ENCODE measurements at regions not wholly inside any gene's neighbourhood (a gene's known extent, or its start where the extent isn't known, plus 50 kb on each side); places are given as distances from the start of the nearest gene placed in this dataset.

DNA sequence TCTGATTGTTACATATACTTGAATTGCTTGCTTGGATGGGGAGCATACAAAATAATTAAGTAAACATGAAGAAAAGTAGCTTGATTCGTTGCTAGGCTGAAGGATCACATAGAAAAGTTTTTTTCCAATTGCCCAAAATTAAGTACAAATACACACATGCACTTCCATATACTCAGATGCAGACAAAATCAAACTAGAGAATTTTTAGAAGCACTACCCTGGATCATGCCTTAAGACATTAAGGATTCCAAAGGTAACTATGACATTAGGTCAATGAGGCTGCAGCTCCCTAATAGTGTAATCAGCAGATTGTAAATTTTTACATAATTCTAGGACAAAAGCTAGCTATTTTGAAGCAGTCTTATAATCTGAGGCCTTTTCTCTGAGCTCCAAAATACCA lies 216.9 kb upstream of the TMEM161B start:
- TF ChIP-seq, protein P1, sequence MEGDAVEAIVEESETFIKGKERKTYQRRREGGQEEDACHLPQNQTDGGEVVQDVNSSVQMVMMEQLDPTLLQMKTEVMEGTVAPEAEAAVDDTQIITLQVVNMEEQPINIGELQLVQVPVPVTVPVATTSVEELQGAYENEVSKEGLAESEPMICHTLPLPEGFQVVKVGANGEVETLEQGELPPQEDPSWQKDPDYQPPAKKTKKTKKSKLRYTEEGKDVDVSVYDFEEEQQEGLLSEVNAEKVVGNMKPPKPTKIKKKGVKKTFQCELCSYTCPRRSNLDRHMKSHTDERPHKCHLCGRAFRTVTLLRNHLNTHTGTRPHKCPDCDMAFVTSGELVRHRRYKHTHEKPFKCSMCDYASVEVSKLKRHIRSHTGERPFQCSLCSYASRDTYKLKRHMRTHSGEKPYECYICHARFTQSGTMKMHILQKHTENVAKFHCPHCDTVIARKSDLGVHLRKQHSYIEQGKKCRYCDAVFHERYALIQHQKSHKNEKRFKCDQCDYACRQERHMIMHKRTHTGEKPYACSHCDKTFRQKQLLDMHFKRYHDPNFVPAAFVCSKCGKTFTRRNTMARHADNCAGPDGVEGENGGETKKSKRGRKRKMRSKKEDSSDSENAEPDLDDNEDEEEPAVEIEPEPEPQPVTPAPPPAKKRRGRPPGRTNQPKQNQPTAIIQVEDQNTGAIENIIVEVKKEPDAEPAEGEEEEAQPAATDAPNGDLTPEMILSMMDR (IDR thresholded peaks at IDR 0.05 in 2 of 3, conservative IDR thresholded peaks at IDR 0.05 in 1 of 3; ENCODE audit: borderline replicate concordance in 1 of 3, insufficient read depth in 1 of 3, low read depth in 2 of 3, low read length in 2 of 3), result no peak
- TF ChIP-seq POLR2AphosphoS5 (IDR thresholded peaks at IDR 0.05; ENCODE audit: low read depth, low read length) (no peak), POLR2A (IDR thresholded peaks at IDR 0.05; ENCODE audit: borderline replicate concordance, extremely low read depth, insufficient read depth, insufficient read length) (no peak), EZH2 (IDR thresholded peaks at IDR 0.05) (no peak), ZNF274 (IDR thresholded peaks at IDR 0.05; ENCODE audit: low read depth, low read length) (no peak), SIN3A (IDR thresholded peaks at IDR 0.05; ENCODE audit: low read depth) (no peak)
- TF ChIP-seq, protein P2, sequence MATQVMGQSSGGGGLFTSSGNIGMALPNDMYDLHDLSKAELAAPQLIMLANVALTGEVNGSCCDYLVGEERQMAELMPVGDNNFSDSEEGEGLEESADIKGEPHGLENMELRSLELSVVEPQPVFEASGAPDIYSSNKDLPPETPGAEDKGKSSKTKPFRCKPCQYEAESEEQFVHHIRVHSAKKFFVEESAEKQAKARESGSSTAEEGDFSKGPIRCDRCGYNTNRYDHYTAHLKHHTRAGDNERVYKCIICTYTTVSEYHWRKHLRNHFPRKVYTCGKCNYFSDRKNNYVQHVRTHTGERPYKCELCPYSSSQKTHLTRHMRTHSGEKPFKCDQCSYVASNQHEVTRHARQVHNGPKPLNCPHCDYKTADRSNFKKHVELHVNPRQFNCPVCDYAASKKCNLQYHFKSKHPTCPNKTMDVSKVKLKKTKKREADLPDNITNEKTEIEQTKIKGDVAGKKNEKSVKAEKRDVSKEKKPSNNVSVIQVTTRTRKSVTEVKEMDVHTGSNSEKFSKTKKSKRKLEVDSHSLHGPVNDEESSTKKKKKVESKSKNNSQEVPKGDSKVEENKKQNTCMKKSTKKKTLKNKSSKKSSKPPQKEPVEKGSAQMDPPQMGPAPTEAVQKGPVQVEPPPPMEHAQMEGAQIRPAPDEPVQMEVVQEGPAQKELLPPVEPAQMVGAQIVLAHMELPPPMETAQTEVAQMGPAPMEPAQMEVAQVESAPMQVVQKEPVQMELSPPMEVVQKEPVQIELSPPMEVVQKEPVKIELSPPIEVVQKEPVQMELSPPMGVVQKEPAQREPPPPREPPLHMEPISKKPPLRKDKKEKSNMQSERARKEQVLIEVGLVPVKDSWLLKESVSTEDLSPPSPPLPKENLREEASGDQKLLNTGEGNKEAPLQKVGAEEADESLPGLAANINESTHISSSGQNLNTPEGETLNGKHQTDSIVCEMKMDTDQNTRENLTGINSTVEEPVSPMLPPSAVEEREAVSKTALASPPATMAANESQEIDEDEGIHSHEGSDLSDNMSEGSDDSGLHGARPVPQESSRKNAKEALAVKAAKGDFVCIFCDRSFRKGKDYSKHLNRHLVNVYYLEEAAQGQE (IDR thresholded peaks at IDR 0.05; ENCODE audit: low read depth), result no peak
- TF ChIP-seq, protein P3, sequence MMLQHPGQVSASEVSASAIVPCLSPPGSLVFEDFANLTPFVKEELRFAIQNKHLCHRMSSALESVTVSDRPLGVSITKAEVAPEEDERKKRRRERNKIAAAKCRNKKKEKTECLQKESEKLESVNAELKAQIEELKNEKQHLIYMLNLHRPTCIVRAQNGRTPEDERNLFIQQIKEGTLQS (IDR thresholded peaks at IDR 0.05), result no peak
